GM21576 (cell line): ENCODE measurements at regions not wholly inside any gene's neighbourhood (a gene's known extent, or its start where the extent isn't known, plus 50 kb on each side); places are given as distances from the start of the nearest gene placed in this dataset.

Experiments
- ATAC-seq: cut with Tn5 transposase; IDR thresholded peaks from one replicate; pipeline ENCODE4 v1.9.1; 2021; ENCODE audit warnings: mild to moderate bottlenecking, moderate library complexity; ENCODE audit not compliant: unreplicated experiment

- ATAC-seq, result no peak
Measured at GRCh38 chr6:166728884-166729530, 102.0 kb upstream of the RPS6KA2 start.

DNA sequence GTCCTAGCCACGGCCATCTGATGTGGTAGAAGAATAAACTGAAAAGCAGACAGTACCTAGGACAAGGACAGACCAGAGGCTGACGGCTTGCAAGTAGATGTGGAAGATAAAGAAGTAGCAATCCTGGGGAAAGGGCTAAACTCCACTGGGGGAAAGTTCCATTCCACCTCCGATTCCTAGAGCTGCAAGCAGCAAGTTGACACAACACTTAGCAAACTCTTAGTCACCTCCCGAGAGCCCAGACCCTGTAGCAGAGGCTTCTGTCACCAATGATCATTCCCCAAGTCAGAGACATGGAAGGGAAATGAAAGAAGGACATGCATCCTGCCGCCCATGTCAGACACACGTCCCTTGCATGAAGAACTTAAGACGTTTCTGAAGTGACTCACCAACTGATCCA is 99.2 kb upstream of the RPS6KA2 start:
- no peak for ATAC-seq

GRCh38 chr6:166725571-166725970 is 98.5 kb upstream of the RPS6KA2 start:
- no peak for ATAC-seq

- ATAC-seq, result no peak
Measured at GRCh38 chr6:166724576-166724975, 97.5 kb upstream of the RPS6KA2 start.

DNA sequence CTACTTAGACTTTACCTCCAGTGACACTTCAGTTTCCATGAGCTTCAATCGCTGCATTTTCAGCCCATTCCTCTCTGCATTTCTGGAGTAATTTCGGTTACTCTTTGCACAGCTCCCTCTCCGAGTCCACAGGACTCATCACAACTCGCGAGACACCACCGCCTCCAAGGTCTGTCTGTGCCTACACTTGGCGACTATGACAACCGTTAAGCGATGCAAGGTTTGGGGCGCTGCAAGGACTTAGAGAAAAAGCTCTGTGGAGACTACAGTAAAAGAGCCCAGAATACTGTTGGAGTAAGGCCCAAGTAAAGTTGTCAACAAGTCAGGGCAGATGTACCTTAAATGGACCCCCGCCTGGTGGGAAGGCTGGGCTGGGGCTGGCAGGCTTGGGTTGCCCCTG is 95.7 kb upstream of the RPS6KA2 start:
- no peak for ATAC-seq

DNA sequence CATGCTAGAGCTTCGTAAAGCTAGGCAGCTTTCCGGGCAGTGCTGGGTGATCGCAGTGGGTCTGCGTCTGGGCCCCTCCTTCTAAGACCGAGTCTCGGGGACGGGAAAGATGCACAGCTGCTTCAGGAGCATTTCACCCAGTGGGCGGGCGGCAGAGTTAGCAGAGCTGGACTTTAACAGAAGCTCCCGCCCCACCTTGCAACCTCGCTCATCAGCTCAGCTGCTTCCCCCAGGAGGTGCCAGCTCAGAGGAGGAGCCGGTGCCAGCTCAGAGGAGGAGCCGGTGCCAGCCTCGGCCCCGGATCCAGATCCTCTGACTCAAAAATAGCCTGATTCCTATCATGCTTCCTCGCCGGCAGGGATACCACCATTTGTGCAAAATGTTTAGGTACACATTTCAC is 94.5 kb upstream of the RPS6KA2 start:
- no peak for ATAC-seq

GRCh38 chr6:166720856-166721255 is 93.8 kb upstream of the RPS6KA2 start:
- no peak for ATAC-seq

DNA sequence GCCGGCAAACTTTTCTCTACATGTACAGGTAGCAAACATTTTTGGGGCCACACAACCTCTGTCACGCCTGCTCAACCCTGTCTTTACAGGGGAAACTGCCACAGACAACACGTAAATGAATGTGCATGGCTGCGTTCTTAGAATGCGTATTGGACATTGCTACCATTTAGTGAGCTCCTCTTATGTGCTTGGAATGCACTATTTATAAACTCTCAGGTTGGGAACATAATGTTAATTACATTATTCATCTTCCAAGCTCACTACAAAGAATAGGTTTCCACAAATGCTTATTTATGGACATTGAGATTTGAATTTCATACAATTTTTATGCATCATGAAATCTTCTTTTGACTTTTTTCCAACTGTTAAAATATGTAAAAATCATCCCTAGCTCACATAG is 92.0 kb upstream of the RPS6KA2 start:
- ATAC-seq, result no peak

DNA sequence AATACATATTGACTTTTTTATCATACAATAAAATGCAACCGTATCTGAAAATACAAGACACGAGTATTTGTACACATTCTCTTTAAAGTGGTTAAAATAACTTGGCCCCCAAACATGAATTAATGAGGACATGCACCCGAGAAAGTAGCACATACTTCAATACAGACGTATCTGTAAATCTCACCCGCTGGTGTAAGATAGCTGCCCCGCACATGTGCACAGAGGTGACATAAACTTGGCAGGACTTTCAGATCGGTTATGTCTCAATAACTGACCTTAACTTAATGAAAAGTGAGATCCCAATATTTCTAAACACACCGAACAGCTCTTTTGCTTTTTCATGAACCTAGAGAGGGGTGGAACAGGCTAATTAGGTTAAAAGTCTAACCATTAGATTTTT is 91.5 kb upstream of the RPS6KA2 start:
- ATAC-seq, result no peak

GRCh38 chr6:166716910-166717617 is 90.0 kb upstream of the RPS6KA2 start:
- no peak for ATAC-seq

- no peak for ATAC-seq
Measured at GRCh38 chr6:166715992-166716391, 88.9 kb upstream of the RPS6KA2 start.

GRCh38 chr6:166715065-166715464 is 88.0 kb upstream of the RPS6KA2 start:
- ATAC-seq, result no peak

DNA sequence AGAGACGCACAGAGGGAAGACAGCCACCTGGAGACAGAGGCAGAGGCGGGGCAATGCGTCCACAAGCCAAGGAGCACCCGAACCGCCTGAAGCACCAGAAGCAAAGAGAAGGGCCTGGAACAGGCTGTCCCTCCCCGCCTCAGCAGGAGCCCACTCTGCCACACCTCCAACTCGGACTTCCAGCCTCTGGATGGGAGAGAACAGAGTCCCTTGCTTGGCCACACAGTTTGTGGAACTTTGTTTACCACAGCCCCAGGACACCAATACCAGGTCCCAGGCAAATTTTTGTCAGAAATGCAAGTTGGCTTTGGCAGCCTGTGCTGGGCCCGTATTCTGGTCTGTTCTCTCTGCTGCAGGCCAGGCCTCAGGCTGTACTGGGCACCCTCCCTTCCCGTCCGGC is 87.5 kb upstream of the RPS6KA2 start:
- ATAC-seq, result no peak

DNA sequence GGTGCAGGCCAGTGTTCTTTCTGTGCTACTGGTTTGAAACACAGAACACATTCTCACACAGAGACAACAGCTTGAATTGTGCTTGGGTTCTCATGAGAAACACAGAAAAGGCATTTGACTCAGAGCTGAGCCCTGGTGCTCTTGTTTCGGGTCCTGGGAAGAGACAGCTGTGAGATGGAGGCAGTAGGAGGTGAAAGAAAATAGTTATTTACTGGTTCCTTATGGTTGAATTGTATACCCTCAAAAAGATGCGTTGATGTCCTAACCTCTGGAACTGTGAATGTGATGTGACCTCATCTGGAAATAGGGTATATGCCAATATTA is 87.1 kb upstream of the RPS6KA2 start:
- no peak for ATAC-seq

DNA sequence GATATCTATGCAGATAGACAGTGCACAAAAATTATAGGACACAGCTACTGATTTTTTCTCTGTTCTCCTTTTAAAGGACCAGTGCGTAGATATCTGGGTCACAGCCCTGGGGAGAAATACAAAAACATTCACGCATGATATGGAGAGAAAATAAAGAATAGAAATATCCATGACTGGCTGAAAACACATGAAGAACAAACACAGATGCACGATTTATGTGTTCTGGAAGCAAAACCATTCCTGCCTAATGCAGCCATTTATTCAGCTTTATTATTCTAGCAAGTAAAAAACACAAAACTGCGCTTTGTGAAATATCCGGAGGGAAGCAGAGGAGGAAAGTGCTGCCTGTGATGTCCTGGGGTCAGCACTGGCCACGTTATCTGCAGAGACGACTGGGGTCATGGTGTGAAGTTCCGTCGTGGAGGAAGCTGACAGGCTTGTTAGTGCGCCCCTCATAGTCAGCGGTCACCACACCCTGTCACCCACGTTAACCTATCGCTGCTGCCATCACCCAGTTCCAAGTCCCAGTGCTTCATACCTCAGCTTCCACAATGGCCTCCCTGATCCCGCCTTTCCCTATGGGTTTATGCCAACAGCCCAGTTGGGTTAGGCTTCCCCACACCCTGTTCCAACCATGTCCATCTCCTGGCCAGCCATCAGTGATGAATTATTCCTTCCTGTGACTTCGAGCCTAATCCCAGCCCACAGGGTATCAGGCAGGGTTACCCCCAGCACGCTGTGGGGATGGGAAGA is 86.6 kb upstream of the RPS6KA2 start:
- ATAC-seq, result no peak

- no peak for ATAC-seq
Measured at GRCh38 chr6:166712286-166713228, 85.5 kb upstream of the RPS6KA2 start.

GRCh38 chr6:166710084-166710483 is 83.0 kb upstream of the RPS6KA2 start:
- no peak for ATAC-seq

GRCh38 chr6:166708460-166708859 is 81.4 kb upstream of the RPS6KA2 start:
- ATAC-seq, result no peak

DNA sequence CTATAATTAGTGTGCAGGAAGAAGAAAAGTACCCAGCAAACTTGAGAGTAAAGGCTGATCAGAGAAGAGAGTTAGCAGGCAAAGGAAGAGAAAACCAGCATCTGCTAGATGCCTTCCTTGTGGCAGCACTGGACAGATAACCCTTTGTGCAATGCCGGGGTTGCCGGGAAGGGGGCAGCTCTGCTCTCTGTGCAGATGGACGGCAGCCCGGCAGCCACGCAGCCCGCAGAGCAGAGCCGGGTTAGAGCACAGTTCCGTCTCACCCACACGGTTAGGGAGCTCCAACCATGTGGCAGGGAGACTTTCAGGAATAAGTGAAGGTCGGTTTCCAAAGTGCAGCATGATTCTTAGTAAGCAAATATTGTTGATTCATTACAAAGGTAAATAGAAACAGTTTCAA is 80.0 kb upstream of the RPS6KA2 start:
- ATAC-seq, result peak; percentile 82

GRCh38 chr6:166705069-166705468 is 78.0 kb upstream of the RPS6KA2 start:
- no peak for ATAC-seq

DNA sequence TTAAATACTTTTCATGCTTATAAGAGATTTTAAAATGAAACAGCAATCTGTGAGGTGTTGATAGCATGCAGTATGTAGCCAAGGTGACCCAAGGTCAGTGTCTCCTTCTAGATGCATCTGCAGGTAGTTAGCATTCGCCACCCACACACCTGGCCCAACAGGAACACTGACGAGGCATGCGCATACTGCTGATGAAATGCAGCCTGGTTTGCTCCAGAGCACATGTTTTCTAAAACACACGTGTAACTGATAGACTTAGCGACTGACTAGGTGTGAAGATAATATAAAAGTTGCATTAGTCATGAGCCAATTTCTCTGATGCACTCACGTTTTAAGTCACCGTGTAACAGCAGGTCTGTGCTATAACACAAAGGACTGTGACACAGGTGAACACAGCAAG is 77.1 kb upstream of the RPS6KA2 start:
- ATAC-seq, result no peak
